GM12878 (cell line): ENCODE measurements at regions not wholly inside any gene's neighbourhood (a gene's known extent, or its start where the extent isn't known, plus 50 kb on each side); places are given as distances from the start of the nearest gene placed in this dataset.

Source experiments
- ATAC-seq: fragments of 200-7000 bp; cut with Tn5 transposase; 3 replicates; pipeline ENCODE4 v1.9.1; 2020; ENCODE audit warnings: mild to moderate bottlenecking, moderate library complexity
- BruUV-seq: library from RNA; stranded (reverse); fragments of 400-500 nt; replicated peaks from 2 replicates; lab custom pipeline; 2021; lab: Mats Ljungman, UMichigan
- CTCF ChIA-PET: fragments of 300-600 bp; sonication (Branson Sonifier 250); formaldehyde crosslinking; extraction: SDS; loops from one replicate; lab custom pipeline; 2021; ENCODE audit warnings: inconsistent platforms; lab: Yijun Ruan, JAX
- POLR2A ChIA-PET: fragments of 350-600 bp; formaldehyde crosslinking; extraction: SDS; loops from one replicate; lab custom pipeline; 2021; ENCODE audit warnings: inconsistent platforms; lab: Charles Lee
- RAD21 ChIA-PET: fragments of 300-600 bp; sonication (Branson Sonifier 250); formaldehyde crosslinking; loops from one replicate; lab custom pipeline; 2023; ENCODE audit warnings: antibody characterized with exemption; ENCODE audit not compliant: unreplicated experiment; lab: Charles Lee
- SMC1A ChIA-PET: fragments of 300-600 bp; sonication (Branson Sonifier 250); formaldehyde crosslinking; loops from one replicate; lab custom pipeline; 2023; ENCODE audit not compliant: unreplicated experiment, uncharacterized antibody; lab: Charles Lee
- DNase-seq: peaks from one replicate; pipeline ENCODE4 v3.0.0-alpha.2; 2011; ENCODE audit warnings: low read depth, low spot score
- FAIRE-seq: peaks from 3 replicates; lab custom pipeline; 2011; peaks lifted over from hg19 to GRCh38; lab: Jason Lieb, UNC
- H2AFZ ChIP-seq: 2 replicates; pipeline ENCODE4 v1.6.0; 2011; ENCODE audit warnings: low read depth, low read length, control low read depth; ENCODE audit not compliant: control insufficient read depth
- H3K27ac ChIP-seq: 2 replicates; pipeline ENCODE4 v1.5.1; 2011; ENCODE audit warnings: control low read depth; ENCODE audit not compliant: control insufficient read depth, insufficient read depth
- H3K27me3 ChIP-seq, 2 experiments: replicated peaks in 1 of 2; 2 replicates each; pipeline versions ENCODE4 v1.6.0 to v1.6.1; 2011; ENCODE audit warnings: low read length in 1 of 2; ENCODE audit not compliant: control insufficient read depth in 2 of 2, insufficient read depth in 2 of 2
- H3K36me3 ChIP-seq, 2 experiments: 2 replicates each; pipeline ENCODE4 v1.5.1; 2011; ENCODE audit warnings: low read length in 1 of 2; ENCODE audit not compliant: control insufficient read depth in 2 of 2, insufficient read depth in 2 of 2
- H3K4me1 ChIP-seq: 2 replicates; pipeline ENCODE4 v1.6.1; 2011; ENCODE audit warnings: mild to moderate bottlenecking, low read length, moderate library complexity, mixed read lengths; ENCODE audit not compliant: control insufficient read depth, insufficient read depth
- H3K4me2 ChIP-seq: 2 replicates; pipeline ENCODE4 v1.6.0; 2011; ENCODE audit warnings: control low read depth; ENCODE audit not compliant: control insufficient read depth, insufficient read depth
- H3K4me3 ChIP-seq: fragments of 200-600 bp; sonication (generic); 2 replicates; pipeline ENCODE4 v1.5.1; 2016
- H3K79me2 ChIP-seq: 2 replicates; pipeline ENCODE4 v1.6.0; 2011; ENCODE audit warnings: low read length; ENCODE audit not compliant: control insufficient read depth, insufficient read depth
- H3K9ac ChIP-seq: 2 replicates; pipeline ENCODE4 v1.8.0; 2011; ENCODE audit warnings: low read length, control low read depth, mixed read lengths; ENCODE audit not compliant: control insufficient read depth, insufficient read depth
- H3K9me3 ChIP-seq: replicated peaks from 3 replicates; pipeline ENCODE4 v1.5.1; 2011; ENCODE audit warnings: mild to moderate bottlenecking, low read length; ENCODE audit not compliant: control insufficient read depth, insufficient read depth
- H4K20me1 ChIP-seq: 2 replicates; pipeline ENCODE4 v1.6.0; 2011; ENCODE audit not compliant: control insufficient read depth, insufficient read depth
- ASH2L ChIP-seq: fragments of 300-600, 200-600 bp; sonication (generic); IDR thresholded peaks from 2 replicates; pipeline ENCODE4 v1.6.1; 2017; ENCODE audit warnings: low read depth, mild to moderate bottlenecking, borderline replicate concordance
- BMI1 ChIP-seq: fragments of 450-650 bp; IDR thresholded peaks from 2 replicates; pipeline ENCODE4 v1.6.1; 2016; ENCODE audit warnings: mild to moderate bottlenecking, moderate library complexity, borderline replicate concordance
- CBX5 ChIP-seq: sonication (generic); IDR thresholded peaks from 2 replicates; pipeline ENCODE4 v1.6.1; 2016; ENCODE audit warnings: low read depth, moderate library complexity, mild to moderate bottlenecking, inconsistent platforms
- CEBPB ChIP-seq, 2 experiments: fragments of 150-350 bp in 1 of 2; IDR thresholded peaks; 2 replicates each; pipeline ENCODE4 v1.6.1; 2012 to 2014; ENCODE audit warnings: low read depth in 2 of 2, low read length in 2 of 2, borderline replicate concordance in 1 of 2, inconsistent platforms in 1 of 2
- CHD2 ChIP-seq: IDR thresholded peaks from 2 replicates; pipeline ENCODE4 v1.6.1; 2011; ENCODE audit warnings: low read depth, low read length, improper control_type of control experiment, borderline replicate concordance
- ETV6 ChIP-seq, 2 experiments: fragments of 450-650 bp in 1 of 2; IDR thresholded peaks in 1 of 2; conservative IDR thresholded peaks in 1 of 2; 2 replicates each; pipeline ENCODE4 v1.6.1; 2014; ENCODE audit warnings: antibody characterized with exemption in 1 of 2, borderline replicate concordance in 1 of 2, low read depth in 1 of 2, mild to moderate bottlenecking in 1 of 2, moderate library complexity in 1 of 2
- HDAC2 ChIP-seq: fragments of 200-600 bp; sonication (generic); IDR thresholded peaks from 2 replicates; pipeline ENCODE4 v1.6.1; 2017
- IKZF1 ChIP-seq: fragments of 450-650 bp; conservative IDR thresholded peaks from 2 replicates; pipeline ENCODE4 v1.6.1; 2017; ENCODE audit warnings: antibody characterized with exemption, mild to moderate bottlenecking
- JUND ChIP-seq: IDR thresholded peaks from 2 replicates; pipeline ENCODE4 v1.6.1; 2012; ENCODE audit warnings: low read depth, mild to moderate bottlenecking, low read length, improper control_type of control experiment, moderate library complexity
- MEF2B ChIP-seq: fragments of 450-650 bp; IDR thresholded peaks from 2 replicates; pipeline ENCODE4 v1.6.1; 2018; ENCODE audit warnings: mild to moderate bottlenecking, moderate library complexity; ENCODE audit not compliant: partially characterized antibody, poor library complexity, severe bottlenecking
- MYB ChIP-seq: fragments of 150-350 bp; IDR thresholded peaks from 2 replicates; pipeline ENCODE4 v1.6.1; 2014; ENCODE audit warnings: mild to moderate bottlenecking, low read depth, low read length, borderline replicate concordance
- NR2C2 ChIP-seq: IDR thresholded peaks from 2 replicates; pipeline ENCODE4 v1.6.1; 2011; ENCODE audit warnings: borderline replicate concordance, low read depth; ENCODE audit not compliant: control insufficient read depth, insufficient read length
- NRF1 ChIP-seq: conservative IDR thresholded peaks from 2 replicates; pipeline ENCODE4 v1.6.1; 2011; ENCODE audit warnings: mild to moderate bottlenecking, low read depth, low read length, improper control_type of control experiment
- PAX8 ChIP-seq: fragments of 450-650 bp; IDR thresholded peaks from 2 replicates; pipeline ENCODE4 v1.6.1; 2017; ENCODE audit warnings: mild to moderate bottlenecking, moderate library complexity
- SUPT20H ChIP-seq: IDR thresholded peaks from 2 replicates; pipeline ENCODE4 v1.6.1; 2011; ENCODE audit warnings: low read depth, mild to moderate bottlenecking, low read length, moderate library complexity, borderline replicate concordance; ENCODE audit not compliant: control insufficient read depth
- ZSCAN29 ChIP-seq: fragments of 450-650 bp; IDR thresholded peaks from 2 replicates; pipeline ENCODE4 v1.6.1; 2017; ENCODE audit warnings: mild to moderate bottlenecking, moderate library complexity
- WGBS: methylation state at CpG from one replicate; pipeline ENCODE4 v1.1.6; 2016; ENCODE audit warnings: low lambda C conversion rate; ENCODE audit not compliant: insufficient replicate concordance, insufficient coverage; ENCODE audit errors: missing lambda C conversion rate; 5-methylcytosine and 5-hydroxymethylcytosine counted together
- in situ Hi-C: fragments of 300-500 bp; cut with MboI; formaldehyde crosslinking; loops from 9 replicates; pipeline ENCODE4 v1.14.3; 2018; ENCODE audit warnings: mixed read lengths
- intact Hi-C: fragments of 100-400 bp; cut with micrococcal nuclease; formaldehyde crosslinking; loops from one replicate; pipeline ENCODE4 v1.14.2; 2022; ENCODE audit not compliant: unreplicated experiment
- TF ChIP-seq, protein P1 (sequence below): fragments of 450-650 bp; IDR thresholded peaks from 2 replicates; pipeline ENCODE4 v1.6.1; 2017; ENCODE audit warnings: mild to moderate bottlenecking, moderate library complexity
- TF ChIP-seq, protein P2 (sequence below): IDR thresholded peaks from 2 replicates; pipeline ENCODE4 v1.6.1; 2011; ENCODE audit warnings: mild to moderate bottlenecking, low read depth, low read length, moderate library complexity; ENCODE audit not compliant: insufficient replicate concordance

DNA sequence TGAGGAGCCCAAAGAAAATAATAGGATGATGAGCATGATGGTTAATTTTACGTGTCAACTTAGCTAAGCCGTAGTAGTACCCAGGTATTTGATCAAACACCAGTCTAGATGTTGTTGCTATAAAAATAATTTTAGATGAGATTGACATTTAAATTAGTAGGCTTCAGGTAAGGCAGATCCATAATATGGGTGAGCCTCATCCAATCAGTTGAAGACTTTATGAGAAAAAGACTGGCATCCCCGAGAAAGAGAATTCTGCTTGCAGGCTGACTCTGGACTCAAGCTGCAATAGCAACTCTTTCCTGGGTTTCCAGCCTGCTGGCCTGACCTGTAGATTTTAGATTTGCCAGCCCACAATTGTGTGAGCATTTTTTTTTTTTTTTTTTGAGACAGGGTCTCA lies 192.8 kb upstream of the LNX1 start:
- Histone ChIP-seq H3K27me3 (no peaks in the 10 kb centered on the region), H3K4me3 (no peak overlapping the region), H3K36me3 (no peaks in the 10 kb centered on the region), H2AFZ (no peak overlapping the region), H4K20me1 (no peaks in the 10 kb centered on the region), H3K4me2 (no peak overlapping the region), H3K79me2 (no peaks in the 10 kb centered on the region), H3K4me1 (no peaks in the 10 kb centered on the region), H3K9me3 (no peaks in the 10 kb centered on the region), H3K27ac (no peak overlapping the region), H3K9ac (no peak overlapping the region)
- no peak for FAIRE-seq
- ChIA-PET POLR2A (interaction anchor here (0.6 kb wide), 1 partner anchor 139 kb away, joined by 3 read pairs; no protein-coding TSS in a partner anchor), SMC1A (no interaction called here), CTCF (interaction anchor here (0.9 to 1.4 kb wide), 2 partner anchors 24 to 78 kb away, joined by 3 to 4 read pairs; no protein-coding TSS in a partner anchor), RAD21 (interaction anchor here (1.6 kb wide), 1 partner anchor 36 kb away, joined by 4 read pairs; no protein-coding TSS in a partner anchor)
- no TSS peak for BruUV-seq
- intact Hi-C loops, result no loop called here
- ATAC-seq, result no peak
- 67% methylated on average over 3 of the region's 3 CpGs for WGBS
- in situ Hi-C loops, result no loop called here
- no peak for DNase-seq
- no peak for TF ChIP-seq NR2C2
- TF ChIP-seq ASH2L, result no peak
- no peak for TF ChIP-seq SUPT20H
- TF ChIP-seq, protein P1, sequence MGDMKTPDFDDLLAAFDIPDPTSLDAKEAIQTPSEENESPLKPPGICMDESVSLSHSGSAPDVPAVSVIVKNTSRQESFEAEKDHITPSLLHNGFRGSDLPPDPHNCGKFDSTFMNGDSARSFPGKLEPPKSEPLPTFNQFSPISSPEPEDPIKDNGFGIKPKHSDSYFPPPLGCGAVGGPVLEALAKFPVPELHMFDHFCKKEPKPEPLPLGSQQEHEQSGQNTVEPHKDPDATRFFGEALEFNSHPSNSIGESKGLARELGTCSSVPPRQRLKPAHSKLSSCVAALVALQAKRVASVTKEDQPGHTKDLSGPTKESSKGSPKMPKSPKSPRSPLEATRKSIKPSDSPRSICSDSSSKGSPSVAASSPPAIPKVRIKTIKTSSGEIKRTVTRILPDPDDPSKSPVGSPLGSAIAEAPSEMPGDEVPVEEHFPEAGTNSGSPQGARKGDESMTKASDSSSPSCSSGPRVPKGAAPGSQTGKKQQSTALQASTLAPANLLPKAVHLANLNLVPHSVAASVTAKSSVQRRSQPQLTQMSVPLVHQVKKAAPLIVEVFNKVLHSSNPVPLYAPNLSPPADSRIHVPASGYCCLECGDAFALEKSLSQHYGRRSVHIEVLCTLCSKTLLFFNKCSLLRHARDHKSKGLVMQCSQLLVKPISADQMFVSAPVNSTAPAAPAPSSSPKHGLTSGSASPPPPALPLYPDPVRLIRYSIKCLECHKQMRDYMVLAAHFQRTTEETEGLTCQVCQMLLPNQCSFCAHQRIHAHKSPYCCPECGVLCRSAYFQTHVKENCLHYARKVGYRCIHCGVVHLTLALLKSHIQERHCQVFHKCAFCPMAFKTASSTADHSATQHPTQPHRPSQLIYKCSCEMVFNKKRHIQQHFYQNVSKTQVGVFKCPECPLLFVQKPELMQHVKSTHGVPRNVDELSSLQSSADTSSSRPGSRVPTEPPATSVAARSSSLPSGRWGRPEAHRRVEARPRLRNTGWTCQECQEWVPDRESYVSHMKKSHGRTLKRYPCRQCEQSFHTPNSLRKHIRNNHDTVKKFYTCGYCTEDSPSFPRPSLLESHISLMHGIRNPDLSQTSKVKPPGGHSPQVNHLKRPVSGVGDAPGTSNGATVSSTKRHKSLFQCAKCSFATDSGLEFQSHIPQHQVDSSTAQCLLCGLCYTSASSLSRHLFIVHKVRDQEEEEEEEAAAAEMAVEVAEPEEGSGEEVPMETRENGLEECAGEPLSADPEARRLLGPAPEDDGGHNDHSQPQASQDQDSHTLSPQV, result no peak
- TF ChIP-seq MYB, result no peak
- no peak for TF ChIP-seq ETV6 (conservative IDR thresholded peaks at IDR 0.05 in 1 of 2, IDR thresholded peaks at IDR 0.05 in 1 of 2; ENCODE audit: borderline replicate concordance in 1 of 2, low read depth in 1 of 2)
- no peak for TF ChIP-seq IKZF1
- no peak for TF ChIP-seq BMI1
- TF ChIP-seq JUND, result no peak
- TF ChIP-seq CBX5, result no peak
- no peak for TF ChIP-seq CEBPB (IDR thresholded peaks at IDR 0.05; ENCODE audit: borderline replicate concordance in 1 of 2, low read depth in 2 of 2, low read length in 2 of 2)
- TF ChIP-seq MEF2B, result no peak
- no peak for TF ChIP-seq HDAC2
- no peak for TF ChIP-seq NRF1
- TF ChIP-seq PAX8, result no peak
- TF ChIP-seq, protein P2, sequence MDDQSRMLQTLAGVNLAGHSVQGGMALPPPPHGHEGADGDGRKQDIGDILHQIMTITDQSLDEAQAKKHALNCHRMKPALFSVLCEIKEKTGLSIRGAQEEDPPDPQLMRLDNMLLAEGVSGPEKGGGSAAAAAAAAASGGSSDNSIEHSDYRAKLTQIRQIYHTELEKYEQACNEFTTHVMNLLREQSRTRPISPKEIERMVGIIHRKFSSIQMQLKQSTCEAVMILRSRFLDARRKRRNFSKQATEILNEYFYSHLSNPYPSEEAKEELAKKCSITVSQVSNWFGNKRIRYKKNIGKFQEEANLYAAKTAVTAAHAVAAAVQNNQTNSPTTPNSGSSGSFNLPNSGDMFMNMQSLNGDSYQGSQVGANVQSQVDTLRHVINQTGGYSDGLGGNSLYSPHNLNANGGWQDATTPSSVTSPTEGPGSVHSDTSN, result no peak
- no peak for TF ChIP-seq CHD2
- no peak for TF ChIP-seq ZSCAN29
